ENCODE measurements at regions not wholly inside any gene's neighbourhood (a gene's known extent, or its start where the extent isn't known, plus 50 kb on each side); places are given as distances from the start of the nearest gene placed in this dataset.
A peak's percentile ranks its signal among the peaks of the same experiment; 100 is the strongest.
"Not testable (repeated sequence)": the region's sequence is repeated elsewhere in the genome, so short reads cannot be mapped to it uniquely, and the experiment has no call there.

- DNase-seq, result no peak
These were observed 87.7 kb downstream of the IYD start for GRCh38 chr6:150456466-150456865.

GRCh38 chr6:150456902-150457643 is 88.3 kb downstream of the IYD start:
- DNase-seq, result no peak

- no peak for DNase-seq
These were observed 89.8 kb downstream of the IYD start for GRCh38 chr6:150458579-150458978.

- DNase-seq, result no peak
These were observed 95.0 kb downstream of the IYD start for GRCh38 chr6:150463852-150464251.

GRCh38 chr6:150464966-150465365 is 96.2 kb downstream of the IYD start:
- no peak for DNase-seq

DNA sequence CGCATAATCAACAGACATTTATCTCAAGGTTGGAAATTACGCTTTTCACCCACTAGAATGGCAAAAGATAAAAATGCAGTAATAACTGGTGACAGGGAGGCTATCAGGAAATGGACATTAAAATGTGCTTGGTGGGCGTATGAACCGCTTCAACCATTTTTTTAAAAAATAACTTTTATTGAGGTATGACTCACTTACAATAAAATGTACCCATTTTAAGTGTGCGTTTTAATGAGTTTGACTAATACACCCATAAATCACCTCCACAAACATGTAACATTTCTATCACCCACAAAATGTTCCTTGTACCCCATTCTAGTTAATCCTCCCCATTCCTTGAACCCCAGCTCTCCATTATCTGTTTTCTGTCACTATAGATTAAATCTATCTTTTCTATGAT is 96.8 kb downstream of the IYD start:
- no peak for DNase-seq

GRCh38 chr6:150466196-150466595 is 97.4 kb downstream of the IYD start:
- DNase-seq, result no peak

DNA sequence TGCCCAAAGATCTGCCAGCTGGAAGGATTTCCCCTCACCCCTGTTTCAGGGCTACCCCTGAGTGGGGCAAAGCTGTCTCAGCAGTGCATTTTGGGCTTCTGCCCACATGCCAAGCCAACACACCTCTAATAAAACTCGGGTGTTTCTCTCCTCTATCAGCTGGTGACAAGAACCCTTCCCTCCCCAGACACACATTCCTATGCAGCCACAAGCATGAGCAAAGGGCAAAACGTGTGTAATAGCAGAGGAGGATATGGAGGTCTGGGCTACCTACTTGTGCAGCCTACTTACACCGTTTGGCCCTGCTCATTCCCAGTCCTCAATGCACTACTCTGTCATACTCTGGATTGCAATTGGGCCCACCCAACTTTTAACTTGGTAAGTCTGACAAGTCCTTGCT is 101.3 kb downstream of the IYD start:
- DNase-seq, result no peak

DNA sequence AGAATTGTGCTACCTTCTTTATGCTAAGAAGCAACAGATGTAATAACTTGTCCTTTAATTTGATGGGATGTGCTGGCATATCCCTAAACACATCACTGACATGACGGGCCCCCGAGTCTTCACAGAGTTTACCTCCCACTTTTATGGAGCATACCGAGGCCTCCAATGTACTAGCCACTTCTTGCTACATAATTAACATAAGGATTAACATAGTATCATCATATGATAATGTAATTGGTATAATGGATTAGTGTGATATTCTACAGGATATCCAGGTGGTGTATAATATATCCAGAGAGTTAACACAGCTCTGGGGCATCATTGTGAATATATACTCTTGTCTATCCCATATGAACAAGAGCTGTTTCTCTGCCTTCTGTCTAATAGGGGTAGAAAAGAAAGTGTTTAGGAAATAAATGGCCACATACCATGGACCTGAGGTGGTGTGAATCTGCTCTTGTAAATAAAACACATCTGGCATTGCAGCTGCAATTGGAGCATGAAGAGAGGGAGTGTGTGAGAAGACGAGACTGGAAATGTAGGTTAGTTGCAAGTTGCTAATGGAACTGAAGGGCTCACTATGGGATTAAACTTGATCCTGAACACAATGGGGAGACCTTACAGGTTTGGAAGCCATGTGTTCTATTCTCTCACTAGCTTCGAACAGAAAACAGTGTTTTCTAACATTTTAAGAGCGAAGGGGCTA is 102.3 kb downstream of the IYD start:
- DNase-seq, result no peak

DNA sequence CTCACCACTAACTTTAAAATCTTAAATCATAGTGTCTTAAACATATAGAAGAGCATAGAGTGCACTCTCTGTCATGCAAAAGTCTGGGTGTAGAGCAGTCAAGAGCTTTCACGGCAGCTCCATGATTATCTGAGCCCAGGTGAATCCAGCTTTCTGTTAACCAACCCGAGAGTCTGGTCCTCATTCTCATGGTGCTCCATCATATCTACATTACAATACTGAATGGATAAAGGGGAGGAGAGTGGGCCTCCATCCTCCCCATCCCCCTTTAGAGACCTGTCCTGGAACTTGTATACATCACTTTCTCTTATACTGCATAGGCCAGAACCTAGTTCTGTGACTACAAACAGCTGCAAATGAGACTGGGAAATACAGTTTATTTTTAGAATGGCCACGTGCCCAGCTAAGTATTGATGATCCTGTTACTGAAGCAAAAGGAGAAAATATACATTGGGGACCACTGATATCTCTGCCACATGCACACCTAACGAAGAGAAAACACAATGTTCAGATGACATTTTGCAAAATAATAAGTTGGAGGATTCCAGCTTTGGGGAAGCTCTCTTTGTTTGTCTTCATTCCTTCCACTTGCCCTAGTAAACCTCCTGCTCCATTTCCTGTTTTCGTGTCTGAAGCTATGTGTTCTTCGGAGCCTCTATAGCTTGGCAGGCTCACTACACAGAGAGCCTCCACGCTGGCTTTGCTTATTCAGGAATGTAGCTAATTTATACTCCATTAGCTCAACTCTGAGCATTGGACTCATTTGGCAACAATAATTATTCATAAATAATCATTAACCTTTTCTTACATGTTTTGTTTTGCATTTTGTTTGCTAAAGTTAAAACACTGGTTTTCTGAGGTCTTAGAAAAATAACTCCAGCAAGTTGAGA is 110.1 kb downstream of the IYD start:
- no peak for DNase-seq

DNA sequence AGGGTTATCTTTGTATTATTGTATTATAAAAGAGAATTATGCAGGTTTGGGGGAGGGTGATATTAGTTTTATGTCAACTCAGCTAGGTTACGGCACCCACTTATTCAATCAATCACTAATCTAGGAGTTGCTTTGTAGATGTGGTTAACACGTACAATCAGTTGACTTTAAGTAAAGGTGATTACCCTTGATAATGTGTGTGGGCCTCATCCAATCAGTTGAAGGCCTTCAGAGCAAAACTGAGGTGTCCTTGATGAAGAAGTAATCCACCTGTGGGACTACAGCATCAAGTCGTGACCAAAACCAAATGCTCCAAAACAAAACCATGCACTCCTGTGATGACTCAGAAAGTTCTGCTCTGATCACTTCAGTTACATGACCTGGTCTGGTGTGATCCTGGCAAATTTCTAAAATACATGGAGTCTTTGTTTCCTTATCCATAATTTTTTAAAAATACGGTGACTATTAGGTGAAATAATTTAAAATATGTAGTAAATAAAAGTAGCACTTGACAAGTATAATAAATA is 114.1 kb downstream of the IYD start:
- peak; percentile 13 for DNase-seq

DNA sequence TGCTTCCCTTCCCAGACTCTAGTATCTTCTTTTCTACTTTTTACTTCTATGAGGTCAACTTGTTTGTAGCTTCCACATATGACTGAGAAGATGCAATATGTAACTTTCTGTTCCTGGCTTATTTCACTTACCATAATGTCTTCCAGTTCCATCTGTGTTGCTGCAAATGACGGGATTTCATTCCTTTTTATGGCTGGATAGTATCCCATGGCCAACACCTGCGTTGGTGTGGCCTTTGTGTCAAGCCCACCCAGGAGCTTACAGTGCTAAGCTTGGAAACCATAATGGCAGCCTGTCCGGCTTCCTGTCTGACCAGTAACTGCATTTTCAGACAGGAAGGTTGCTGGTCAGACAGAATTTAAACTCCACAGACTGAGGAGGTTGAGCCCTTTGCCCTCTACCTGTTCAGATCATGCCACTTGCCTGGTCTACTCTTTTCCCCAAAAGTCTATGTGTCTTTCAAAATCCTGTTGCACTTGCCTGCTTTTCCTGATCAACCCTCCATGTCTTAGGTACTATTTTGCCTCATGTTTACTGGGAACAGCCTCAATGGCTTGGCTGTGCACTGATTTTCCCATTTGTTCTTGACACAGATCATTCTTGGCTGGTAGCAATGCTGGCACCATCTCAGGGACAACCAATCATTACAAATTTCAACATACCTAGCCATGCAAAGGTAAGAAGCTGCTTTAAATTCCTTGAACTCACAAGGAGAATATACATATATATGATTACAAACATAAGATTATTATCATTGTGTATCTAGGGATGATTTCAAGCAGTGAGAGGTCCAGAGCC is 114.3 kb upstream of the PLEKHG1 start:
- no peak for DNase-seq

DNA sequence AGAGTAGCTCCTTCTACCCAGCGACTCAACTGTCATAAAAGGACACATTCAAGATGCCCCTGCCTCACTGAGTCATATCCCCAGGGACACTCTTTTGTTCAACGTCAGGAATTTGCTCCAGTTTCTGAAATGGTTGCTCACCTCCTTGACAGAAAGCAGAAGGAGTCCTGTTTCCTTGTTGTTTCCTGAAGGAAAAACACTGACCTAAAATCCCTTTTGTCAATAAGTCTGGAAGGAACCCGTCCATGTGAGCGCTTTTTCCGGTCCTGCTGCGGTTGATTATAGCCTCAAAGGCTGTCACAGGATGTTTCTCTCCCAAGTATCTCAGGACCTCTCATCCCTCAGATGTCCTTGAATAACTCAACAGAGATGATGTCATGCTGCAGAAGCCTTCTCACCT is 113.6 kb upstream of the PLEKHG1 start:
- DNase-seq, result no peak

GRCh38 chr6:150490586-150490985 is 109.1 kb upstream of the PLEKHG1 start:
- no peak for DNase-seq

- peak; percentile 79 for DNase-seq
These were observed 108.4 kb upstream of the PLEKHG1 start for GRCh38 chr6:150491131-150491810.

DNA sequence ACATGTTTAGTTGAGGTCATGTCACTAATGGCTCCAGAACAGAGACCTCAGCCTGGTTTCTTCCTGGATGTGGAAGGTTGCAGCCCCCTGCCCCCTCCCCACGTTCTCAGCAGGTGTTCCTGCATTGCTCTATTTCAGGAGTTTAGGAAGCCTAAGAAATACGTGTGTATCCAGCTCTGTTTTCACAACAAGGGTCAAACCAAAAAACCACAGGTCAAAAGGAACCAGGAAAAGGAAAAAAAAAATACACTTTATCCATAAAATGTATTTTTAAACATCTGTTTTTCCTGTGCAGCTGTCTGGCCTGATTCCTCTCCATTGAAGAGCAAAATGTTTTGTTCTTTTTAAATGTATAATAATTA is 107.9 kb upstream of the PLEKHG1 start:
- no peak for DNase-seq

DNA sequence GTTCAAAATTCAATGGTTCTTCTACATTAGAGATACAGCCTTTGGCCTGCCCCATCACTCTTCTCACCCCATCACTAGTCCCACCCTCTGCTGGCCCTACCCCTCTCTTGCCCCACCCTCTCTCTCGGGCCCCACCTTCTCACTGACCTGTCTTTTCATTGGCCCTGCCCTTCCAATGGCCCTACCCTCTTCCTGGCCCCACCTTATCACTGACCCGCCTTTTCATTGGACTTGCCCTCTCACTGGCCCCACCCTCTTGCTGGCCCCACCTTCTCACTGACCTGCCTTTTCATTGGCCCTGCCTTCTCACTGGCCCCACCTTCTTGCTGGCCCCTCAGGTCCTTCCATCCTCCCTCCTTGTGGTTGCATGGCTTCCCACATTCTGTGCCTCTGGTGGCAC is 107.2 kb upstream of the PLEKHG1 start:
- DNase-seq, result no peak

DNA sequence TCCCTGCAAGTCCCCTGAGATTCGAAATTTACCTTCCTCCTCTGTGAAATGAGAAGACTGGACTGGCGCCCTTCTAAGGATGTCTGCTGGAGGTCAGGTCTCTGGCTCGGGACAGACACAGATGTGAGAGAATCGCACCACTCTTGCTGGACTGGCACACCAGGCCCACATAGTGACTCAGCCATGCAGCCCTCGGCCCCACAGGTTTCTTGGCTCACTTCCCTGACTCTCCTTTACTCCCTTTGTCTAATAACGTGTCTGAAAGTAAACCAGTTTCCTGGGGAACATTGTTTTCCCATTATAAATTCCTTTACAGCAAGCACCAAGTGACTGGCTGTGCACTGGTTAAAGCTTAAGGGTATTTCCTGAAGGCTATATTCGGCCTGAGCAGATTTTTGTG is 106.7 kb upstream of the PLEKHG1 start:
- no peak for DNase-seq

DNA sequence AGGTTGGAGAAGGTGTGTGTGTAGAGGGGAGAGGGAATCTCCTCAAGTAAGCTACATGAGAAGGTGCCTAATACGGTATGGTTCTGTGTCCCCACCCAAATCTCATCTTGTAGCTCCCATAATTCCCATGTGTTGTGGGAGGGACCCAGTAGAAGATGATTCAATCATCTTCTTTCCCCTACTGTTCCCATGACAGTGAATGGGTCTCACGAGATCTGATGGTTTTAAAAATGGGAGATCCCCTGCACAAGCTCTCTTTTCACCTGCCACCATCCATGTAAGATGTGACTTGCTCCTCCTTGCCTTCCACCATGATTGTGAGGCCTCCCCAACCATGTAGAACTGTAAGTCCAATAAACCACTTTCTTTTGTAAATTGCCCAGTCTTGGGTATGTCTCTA is 106.1 kb upstream of the PLEKHG1 start:
- DNase-seq, result not testable (repeated sequence)

GRCh38 chr6:150494241-150494640 is 105.4 kb upstream of the PLEKHG1 start:
- no peak for DNase-seq

GRCh38 chr6:150495126-150495525 is 104.6 kb upstream of the PLEKHG1 start:
- no peak for DNase-seq

DNA sequence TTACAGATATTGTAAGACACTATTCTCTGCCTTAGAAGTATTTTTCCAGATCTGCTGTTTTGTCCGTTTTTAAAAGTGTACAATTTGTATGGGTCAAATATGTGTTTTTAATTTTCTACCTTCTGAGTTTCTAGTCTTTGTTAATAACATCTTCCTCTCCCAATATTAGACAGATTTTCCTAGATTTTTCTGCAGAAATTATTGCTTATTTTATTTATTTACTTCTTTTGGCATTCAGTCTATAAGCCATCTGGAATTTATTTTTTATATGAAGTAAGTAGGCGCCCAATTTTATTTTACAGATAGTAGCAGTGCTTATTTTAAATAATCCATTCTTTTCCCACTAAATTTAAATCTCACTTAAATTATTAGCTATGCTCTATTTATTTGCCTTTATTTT is 103.1 kb upstream of the PLEKHG1 start:
- no peak for DNase-seq

Data from activated CD4-positive, alpha-beta T cell treated with anti-CD3 and anti-CD28 coated beads, Interleukin-2, amount 50 U/mL, for 16 hours (primary cell).